Skeletal muscle tissue (tissue), 3 donors: ENCODE measurements at regions not wholly inside any gene's neighbourhood (a gene's known extent, or its start where the extent isn't known, plus 50 kb on each side); places are given as distances from the start of the nearest gene placed in this dataset.
A peak's percentile ranks its signal among the peaks of the same experiment; 100 is the strongest.

Experiments used
- H3K27ac ChIP-seq: one replicate; pipeline ENCODE4 v1.7.0; 2013; ENCODE audit warnings: mild to moderate bottlenecking, low read depth, low read length, inconsistent platforms
- H3K27me3 ChIP-seq, 3 donors: one replicate each; pipeline ENCODE4 v1.7.0; 2013; ENCODE audit warnings: low read length in 3 of 3; ENCODE audit not compliant: control insufficient read depth in 3 of 3, insufficient read depth in 3 of 3
- H3K36me3 ChIP-seq, 3 donors: one replicate each; pipeline ENCODE4 v1.7.0; 2013; ENCODE audit warnings: low read length in 3 of 3; ENCODE audit not compliant: control insufficient read depth in 3 of 3, insufficient read depth in 3 of 3
- H3K4me1 ChIP-seq, 3 donors: one replicate each; pipeline ENCODE4 v1.7.0; 2013; ENCODE audit warnings: low read length in 3 of 3, mild to moderate bottlenecking in 3 of 3; ENCODE audit not compliant: control insufficient read depth in 3 of 3, insufficient read depth in 3 of 3
- H3K4me3 ChIP-seq, 3 donors: one replicate each; pipeline ENCODE4 v1.7.0; 2013; ENCODE audit warnings: low read length in 3 of 3
- H3K9ac ChIP-seq, 3 donors: one replicate each; pipeline ENCODE4 v1.7.0; 2013; ENCODE audit warnings: low read length in 3 of 3, mild to moderate bottlenecking in 3 of 3, moderate library complexity in 2 of 3, low read depth in 1 of 3
- H3K9me3 ChIP-seq, 3 donors: one replicate each; pipeline ENCODE4 v1.7.0; 2013; ENCODE audit warnings: low read length in 3 of 3; ENCODE audit not compliant: control insufficient read depth in 3 of 3
- donor health status: Osteomylitis.

GRCh38 chr1:234990874-234991801 is 137.5 kb downstream of the TOMM20 start:
- H3K4me1 ChIP-seq = peaks cover 13 to 20% (median 17%) of the 10 kb centered on the region in 3 donors

DNA sequence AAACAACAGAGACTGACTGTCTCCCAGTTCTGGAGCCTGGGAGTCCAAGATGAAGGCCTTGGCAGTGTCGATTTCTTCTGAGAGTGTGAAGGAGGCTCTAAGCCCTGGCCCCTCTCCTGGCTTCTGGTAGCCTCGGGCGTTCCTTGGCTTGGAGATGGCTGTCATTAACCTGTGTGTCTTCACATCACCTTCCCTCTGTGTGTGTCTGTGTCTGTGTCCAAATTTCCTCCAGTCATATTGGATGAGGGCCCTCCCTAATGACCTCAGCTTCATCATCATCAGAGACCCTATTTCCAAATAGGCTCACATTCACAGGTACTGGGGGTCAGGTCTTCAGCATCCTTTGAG is 138.3 kb downstream of the TOMM20 start:
- Histone ChIP-seq H3K9ac (no peak overlapping the region), H3K4me3 (no peak overlapping the region), H3K36me3 (no peaks in the 10 kb centered on the region), H3K4me1 (peaks cover 13 to 20% (median 19%) of the 10 kb centered on the region in 3 donors), H3K27me3 (no peaks in the 10 kb centered on the region), H3K9me3 (no peaks in the 10 kb centered on the region), H3K27ac (no peak overlapping the region)

More at GRCh38 chr1:234990874-234991801, 137.5 kb downstream of the TOMM20 start:
- no peak overlapping the region for H3K9ac ChIP-seq
- H3K27me3 ChIP-seq = no peaks in the 10 kb centered on the region
- H3K9me3 ChIP-seq = no peaks in the 10 kb centered on the region
- H3K27ac ChIP-seq = no peak overlapping the region
- H3K4me3 ChIP-seq = no peak overlapping the region
- H3K36me3 ChIP-seq = no peaks in the 10 kb centered on the region

DNA sequence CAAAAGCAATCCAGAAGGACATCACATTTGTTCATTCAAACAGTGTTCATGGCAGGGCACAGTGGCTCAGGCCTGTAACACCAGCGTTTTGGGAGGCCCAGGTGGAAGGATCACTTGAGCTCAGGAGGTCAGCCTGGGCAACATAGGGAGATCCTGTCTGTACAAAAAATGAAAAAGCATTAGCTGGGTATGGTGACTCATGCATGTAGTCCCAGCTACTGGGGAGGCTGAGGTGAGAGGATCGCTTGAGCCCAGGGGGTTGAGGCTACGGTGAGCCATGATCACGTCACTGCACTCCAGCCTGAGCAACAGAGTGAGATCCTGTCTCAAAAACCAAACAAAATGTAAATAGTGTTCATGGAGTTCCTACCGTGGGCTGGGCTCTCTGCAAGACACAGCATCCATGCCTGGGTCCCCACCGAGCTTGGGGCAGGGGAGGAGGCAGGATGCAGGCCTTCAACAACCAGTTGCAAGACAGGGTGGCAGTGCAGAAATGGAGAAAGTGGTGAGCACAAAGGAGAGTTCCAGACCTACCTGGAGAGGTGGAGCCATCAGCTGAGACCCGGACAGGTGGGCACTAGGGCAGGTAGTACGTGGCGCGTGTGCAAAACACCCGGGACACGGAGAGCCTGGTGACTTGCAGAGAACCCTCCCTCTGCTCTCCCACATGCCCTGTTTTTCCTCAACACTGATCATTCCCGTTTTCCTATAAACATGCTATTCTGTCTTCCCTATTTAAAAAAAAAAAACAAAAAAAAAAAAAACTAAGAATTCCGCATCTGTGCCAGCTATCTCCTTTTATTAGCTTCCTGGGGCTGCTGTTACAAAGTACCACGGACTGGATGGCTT is 138.9 kb downstream of the TOMM20 start:
- Histone ChIP-seq H3K27ac (no peak overlapping the region), H3K4me1 (peaks cover 19 to 24% (median 23%) of the 10 kb centered on the region in 3 donors), H3K36me3 (no peaks in the 10 kb centered on the region), H3K4me3 (no peak overlapping the region), H3K27me3 (no peaks in the 10 kb centered on the region), H3K9ac (no peak overlapping the region), H3K9me3 (no peaks in the 10 kb centered on the region)

GRCh38 chr1:234989019-234989418 is 139.6 kb downstream of the TOMM20 start:
- no peak overlapping the region for H3K27ac ChIP-seq
- no peaks in the 10 kb centered on the region for H3K27me3 ChIP-seq
- no peak overlapping the region for H3K9ac ChIP-seq
- H3K4me3 ChIP-seq = no peak overlapping the region
- H3K4me1 ChIP-seq = peaks cover 20 to 26% (median 24%) of the 10 kb centered on the region in 3 donors
- no peaks in the 10 kb centered on the region for H3K36me3 ChIP-seq
- H3K9me3 ChIP-seq = no peaks in the 10 kb centered on the region

GRCh38 chr1:234988536-234988935 is 140.1 kb downstream of the TOMM20 start:
- Histone ChIP-seq H3K4me3 (no peak overlapping the region), H3K9me3 (no peaks in the 10 kb centered on the region), H3K9ac (no peak overlapping the region), H3K4me1 (peaks cover 20 to 26% (median 24%) of the 10 kb centered on the region in 3 donors), H3K36me3 (no peaks in the 10 kb centered on the region), H3K27ac (peak overlapping the region; percentile 84), H3K27me3 (no peaks in the 10 kb centered on the region)

GRCh38 chr1:234988155-234988517 is 140.5 kb downstream of the TOMM20 start:
- peaks cover 20 to 26% (median 24%) of the 10 kb centered on the region in 3 donors for H3K4me1 ChIP-seq
- H3K9ac ChIP-seq = peak overlapping the region in 1 of 3 donors; percentile 71
- no peak overlapping the region for H3K4me3 ChIP-seq
- H3K27me3 ChIP-seq = no peaks in the 10 kb centered on the region
- H3K36me3 ChIP-seq = no peaks in the 10 kb centered on the region
- H3K27ac ChIP-seq = peak overlapping the region; percentile 84
- H3K9me3 ChIP-seq = no peaks in the 10 kb centered on the region

DNA sequence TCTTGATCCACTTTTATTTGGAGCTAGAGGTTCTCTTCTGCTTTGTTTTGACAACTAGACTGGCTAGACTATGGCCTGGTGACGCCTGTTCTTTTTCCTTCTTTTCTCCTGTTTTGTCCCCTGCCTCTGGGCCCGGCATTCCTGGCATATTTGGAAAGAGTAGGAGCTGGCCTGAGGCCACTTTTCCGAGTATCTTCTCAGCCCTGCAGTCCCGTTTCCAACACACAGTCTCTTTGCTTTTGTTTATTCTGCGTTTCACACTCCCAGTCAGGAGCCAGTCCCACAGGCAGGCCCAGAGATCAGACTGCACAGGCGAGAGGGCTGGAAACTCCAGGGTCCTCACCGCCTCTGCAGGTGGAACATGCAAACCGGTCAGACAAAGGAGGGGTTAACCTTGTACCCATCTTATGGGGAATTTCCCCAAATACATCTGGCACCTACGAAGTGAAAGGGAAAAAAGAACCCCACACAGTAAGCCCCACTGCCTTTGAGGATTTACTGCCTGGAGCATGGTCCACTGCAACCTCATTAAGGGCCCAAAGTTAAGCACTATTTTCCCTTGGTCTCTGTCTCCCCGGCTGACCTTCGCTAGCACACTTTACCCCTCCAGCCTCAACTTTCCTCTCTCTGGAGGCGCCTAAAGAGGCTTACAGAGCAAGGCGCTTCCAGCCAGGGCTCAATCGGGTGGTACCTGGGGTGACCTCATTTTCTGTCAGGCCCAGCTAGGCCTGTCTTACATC is 141.1 kb downstream of the TOMM20 start:
- no peaks in the 10 kb centered on the region for H3K27me3 ChIP-seq
- peak overlapping the region in 1 of 3 donors; percentile 3 for H3K4me3 ChIP-seq
- no peaks in the 10 kb centered on the region for H3K9me3 ChIP-seq
- no peaks in the 10 kb centered on the region for H3K36me3 ChIP-seq
- H3K27ac ChIP-seq = peak overlapping the region; percentile 84
- peak overlapping the region in 1 of 3 donors; percentile 71 for H3K9ac ChIP-seq
- peaks cover 20 to 26% (median 24%) of the 10 kb centered on the region in 3 donors for H3K4me1 ChIP-seq

DNA sequence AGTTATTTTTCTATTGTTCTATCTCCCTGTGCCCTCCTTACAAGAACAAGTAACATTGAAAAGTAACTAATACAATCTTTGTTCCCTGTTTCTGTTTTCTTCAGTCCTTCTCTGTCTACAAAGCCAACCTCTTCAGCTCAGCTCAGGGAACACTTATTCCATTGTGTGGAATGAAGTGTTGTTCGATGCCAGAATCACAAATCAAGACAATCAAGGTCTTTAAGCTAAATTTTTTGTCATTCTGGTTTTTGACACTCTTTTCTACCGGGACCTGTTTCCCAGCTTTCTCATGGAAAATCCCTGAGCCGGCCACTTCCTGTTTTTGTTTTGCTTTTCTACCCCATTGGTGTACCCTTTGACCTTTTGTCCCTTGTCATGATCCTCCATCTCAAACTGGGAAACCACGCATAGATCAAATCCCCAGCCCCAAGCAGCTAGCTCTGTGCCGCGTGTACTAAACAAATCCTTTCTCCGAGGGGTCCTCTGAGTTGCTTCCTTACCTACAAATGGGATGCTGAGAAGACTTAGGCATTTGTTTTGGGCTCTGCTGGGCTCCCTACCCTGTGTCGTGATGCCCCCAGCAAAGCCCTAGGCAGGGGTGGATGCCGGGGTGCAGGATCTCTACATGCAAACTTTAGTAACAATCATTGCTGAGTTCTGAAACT is 141.8 kb downstream of the TOMM20 start:
- H3K4me1 ChIP-seq = peaks cover 21 to 26% (median 24%) of the 10 kb centered on the region in 3 donors
- peak overlapping the region; percentile 84 for H3K27ac ChIP-seq
- H3K9me3 ChIP-seq = no peaks in the 10 kb centered on the region
- H3K9ac ChIP-seq = peak overlapping the region in 1 of 3 donors; percentile 71
- no peak overlapping the region for H3K4me3 ChIP-seq
- no peaks in the 10 kb centered on the region for H3K36me3 ChIP-seq
- H3K27me3 ChIP-seq = no peaks in the 10 kb centered on the region
